ENCODE measurements at regions not wholly inside any gene's neighbourhood (a gene's known extent, or its start where the extent isn't known, plus 50 kb on each side); places are given as distances from the start of the nearest gene placed in this dataset.

GRCh38 chr2:104746299-104746698, 107.6 kb upstream of the POU3F3 start (continued):
- no peak for TF ChIP-seq ZNF398 (tag by site-specific recombination; IDR thresholded peaks at IDR 0.05)

GRCh38 chr2:104746858-104747257, 107.1 kb upstream of the POU3F3 start:
- Histone ChIP-seq H3K4me1 (ENCODE audit: control insufficient read depth, insufficient read depth, low read length) (no peaks in the 10 kb centered on the region), H3K9me3 (ENCODE audit: control insufficient read depth, insufficient read depth, low read depth, low read length) (no peaks in the 10 kb centered on the region), H3K36me3 (ENCODE audit: control insufficient read depth in 2 of 2, insufficient read depth in 1 of 2, low read length in 2 of 2) (no peaks in the 10 kb centered on the region), H3K4me3 (ENCODE audit: low read depth, low read length) (no peak overlapping the region), H3K27ac (ENCODE audit: extremely low read depth, low read depth, low read length) (no peak overlapping the region)
- CTCF ChIA-PET = no interaction called here
- POLR2A ChIA-PET = no interaction called here
- TF ChIP-seq ZNF18 (tag by site-specific recombination; IDR thresholded peaks at IDR 0.05) (no peak), ZNF274 (IDR thresholded peaks at IDR 0.05; ENCODE audit: low read length) (no peak), ZNF274 (tag by site-specific recombination; IDR thresholded peaks at IDR 0.05; ENCODE audit: borderline replicate concordance) (no peak), ZBTB11 (tag by site-specific recombination; conservative IDR thresholded peaks at IDR 0.05; ENCODE audit: low read depth) (no peak), ZNF266 (tag by site-specific recombination; IDR thresholded peaks at IDR 0.05; ENCODE audit: low read depth) (no peak)

GRCh38 chr2:104749856-104750460, 104.0 kb upstream of the POU3F3 start:
- CTCF ChIA-PET = no interaction called here
- POLR2A ChIA-PET = no interaction called here

More at GRCh38 chr2:104749856-104750460, 104.0 kb upstream of the POU3F3 start:
- H3K36me3 ChIP-seq (ENCODE audit: control insufficient read depth in 2 of 2, insufficient read depth in 1 of 2, low read length in 2 of 2) = no peaks in the 10 kb centered on the region
- no peak for TF ChIP-seq ZNF184 (tag by site-specific recombination; IDR thresholded peaks at IDR 0.05)
- TF ChIP-seq HOXA7 (CRISPR knock-in tag; IDR thresholded peaks at IDR 0.05; ENCODE audit: borderline replicate concordance) = no peak
- TF ChIP-seq GLIS1 (tag by site-specific recombination; IDR thresholded peaks at IDR 0.05) = no peak
- no peak for TF ChIP-seq FEZF1 (tag by site-specific recombination; IDR thresholded peaks at IDR 0.05)
- TF ChIP-seq SETDB1 (IDR thresholded peaks at IDR 0.05; ENCODE audit: insufficient read length, low read length) = no peak
- no peak for TF ChIP-seq ZBTB21 (tag by site-specific recombination; IDR thresholded peaks at IDR 0.05)
- no peak for TF ChIP-seq ZNF37A (tag by site-specific recombination; IDR thresholded peaks at IDR 0.05)
- TF ChIP-seq PBX3 (CRISPR knock-in tag; IDR thresholded peaks at IDR 0.05) = no peak
- no peak for TF ChIP-seq ZNF23 (tag by site-specific recombination; IDR thresholded peaks at IDR 0.05; ENCODE audit: borderline replicate concordance)
- TF ChIP-seq KLF9 (tag by site-specific recombination; IDR thresholded peaks at IDR 0.05; ENCODE audit: low read depth) = no peak
- TF ChIP-seq HOXD13 (CRISPR knock-in tag; IDR thresholded peaks at IDR 0.05; ENCODE audit: borderline replicate concordance) = no peak
- TF ChIP-seq ZNF121 (tag by site-specific recombination; IDR thresholded peaks at IDR 0.05) = no peak
- no peak overlapping the region for H3K4me3 ChIP-seq (ENCODE audit: low read depth, low read length)
- no peak overlapping the region for H3K27ac ChIP-seq (ENCODE audit: extremely low read depth, low read depth, low read length)
- no peaks in the 10 kb centered on the region for H3K9me3 ChIP-seq (ENCODE audit: control insufficient read depth, insufficient read depth, low read depth, low read length)
- H3K4me1 ChIP-seq (ENCODE audit: control insufficient read depth, insufficient read depth, low read length) = no peaks in the 10 kb centered on the region
